ENCODE measurements at regions not wholly inside any gene's neighbourhood (a gene's known extent, or its start where the extent isn't known, plus 50 kb on each side); places are given as distances from the start of the nearest gene placed in this dataset.

- Histone ChIP-seq H3K4me1 (no peaks in the 10 kb centered on the region), H3K36me3 (no peaks in the 10 kb centered on the region), H3K9me3 (no peaks in the 10 kb centered on the region), H3K27me3 (replicated peaks in 1 of 7) (peaks cover 0 to 3% (median 0%) of the 10 kb centered on the region in 7 donors), H3K4me3 (no peak overlapping the region), H3K27ac (no peak overlapping the region)
- no peak for DNase-seq
- intact Hi-C loops (cut with DNase I; ENCODE audit: low total_unique reads), result no loop called here
- 75 to 83% (median 80%) methylated on average over 10 of the region's 10 CpGs for WGBS, 5 donors
- TF ChIP-seq POLR2A (IDR thresholded peaks at IDR 0.05) (no peak), CTCF (IDR thresholded peaks at IDR 0.05 in 8 of 11, conservative IDR thresholded peaks at IDR 0.05 in 3 of 11) (no peak), POLR2AphosphoS5 (IDR thresholded peaks at IDR 0.05) (no peak)
Measured at GRCh38 chr6:138607478-138608433, 108.5 kb upstream of the NHSL1 start.

- Histone ChIP-seq H3K4me3 (no peak overlapping the region), H3K27me3 (replicated peaks in 1 of 7) (peaks cover 0 to 3% (median 0%) of the 10 kb centered on the region in 7 donors), H3K27ac (no peak overlapping the region), H3K9me3 (no peaks in the 10 kb centered on the region), H3K36me3 (no peaks in the 10 kb centered on the region), H3K4me1 (no peaks in the 10 kb centered on the region)
- no peak for TF ChIP-seq POLR2A (IDR thresholded peaks at IDR 0.05)
- no peak for TF ChIP-seq CTCF (IDR thresholded peaks at IDR 0.05 in 8 of 11, conservative IDR thresholded peaks at IDR 0.05 in 3 of 11)
- no peak for TF ChIP-seq POLR2AphosphoS5 (IDR thresholded peaks at IDR 0.05)
- intact Hi-C loops (cut with DNase I; ENCODE audit: low total_unique reads), result no loop called here
- 87 to 93% (median 88%) methylated on average over 1 of the region's 1 CpG for WGBS, 5 donors
- no peak for DNase-seq
Measured at GRCh38 chr6:138608896-138609295, 109.6 kb upstream of the NHSL1 start.

- H3K27me3 ChIP-seq (replicated peaks in 1 of 7), result no peaks in the 10 kb centered on the region
- H3K4me3 ChIP-seq, result no peak overlapping the region
- WGBS, 5 donors, result 90 to 95% (median 91%) methylated on average over 6 of the region's 6 CpGs
- H3K4me1 ChIP-seq, result no peaks in the 10 kb centered on the region
- H3K9me3 ChIP-seq, result no peaks in the 10 kb centered on the region
- DNase-seq, result no peak
- TF ChIP-seq CTCF (IDR thresholded peaks at IDR 0.05 in 8 of 11, conservative IDR thresholded peaks at IDR 0.05 in 3 of 11) (no peak), POLR2AphosphoS5 (IDR thresholded peaks at IDR 0.05) (no peak), POLR2A (IDR thresholded peaks at IDR 0.05) (no peak)
- no peak overlapping the region for H3K27ac ChIP-seq
- intact Hi-C loops (cut with DNase I; ENCODE audit: low total_unique reads), result no loop called here
- no peaks in the 10 kb centered on the region for H3K36me3 ChIP-seq
Measured at GRCh38 chr6:138609801-138610430, 110.6 kb upstream of the NHSL1 start.

- intact Hi-C loops (cut with DNase I; ENCODE audit: low total_unique reads), result no loop called here
Measured at GRCh38 chr6:138610816-138611215, 111.5 kb upstream of the NHSL1 start.

More at GRCh38 chr6:138610816-138611215, 111.5 kb upstream of the NHSL1 start:
- Histone ChIP-seq H3K4me1 (no peaks in the 10 kb centered on the region), H3K4me3 (no peak overlapping the region), H3K9me3 (no peaks in the 10 kb centered on the region), H3K36me3 (no peaks in the 10 kb centered on the region), H3K27ac (no peak overlapping the region), H3K27me3 (replicated peaks in 1 of 7) (no peaks in the 10 kb centered on the region)
- TF ChIP-seq POLR2A (IDR thresholded peaks at IDR 0.05) (no peak), POLR2AphosphoS5 (IDR thresholded peaks at IDR 0.05) (no peak), CTCF (IDR thresholded peaks at IDR 0.05 in 8 of 11, conservative IDR thresholded peaks at IDR 0.05 in 3 of 11) (no peak)
- DNase-seq, result no peak
- 63 to 90% (median 84%) methylated on average over 7 of the region's 7 CpGs for WGBS, 5 donors

Measured in spleen (tissue), 11 donors.